Left hindlimb (tissue), 1 donor: ENCODE measurements at regions not wholly inside any gene's neighbourhood (a gene's known extent, or its start where the extent isn't known, plus 50 kb on each side); places are given as distances from the start of the nearest gene placed in this dataset.

ENCODE experiments used
- DNase-seq: peaks from one replicate; pipeline ENCODE4 v3.0.0-alpha.2; 2018

DNA sequence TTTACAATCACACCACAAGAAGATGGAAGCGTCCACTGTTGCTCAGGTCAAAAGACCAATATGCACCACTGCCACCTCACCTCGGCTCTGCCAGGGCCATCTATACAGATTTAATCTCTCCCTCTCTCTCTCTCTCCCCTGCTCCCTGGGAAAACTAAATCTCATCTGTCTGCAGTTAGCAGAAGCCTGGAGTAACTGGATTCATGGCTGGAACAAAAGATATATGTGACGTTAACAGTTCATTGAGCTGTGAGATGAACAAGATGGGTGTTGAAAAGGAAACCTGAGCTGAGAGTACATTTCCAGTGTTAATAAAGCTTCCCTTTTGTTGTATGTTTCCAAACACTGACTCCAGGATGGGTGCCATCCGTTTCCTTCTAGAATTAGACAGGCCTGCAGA, 369.7 kb downstream of the CDK5RAP2 start:
- DNase-seq = no peak

DNA sequence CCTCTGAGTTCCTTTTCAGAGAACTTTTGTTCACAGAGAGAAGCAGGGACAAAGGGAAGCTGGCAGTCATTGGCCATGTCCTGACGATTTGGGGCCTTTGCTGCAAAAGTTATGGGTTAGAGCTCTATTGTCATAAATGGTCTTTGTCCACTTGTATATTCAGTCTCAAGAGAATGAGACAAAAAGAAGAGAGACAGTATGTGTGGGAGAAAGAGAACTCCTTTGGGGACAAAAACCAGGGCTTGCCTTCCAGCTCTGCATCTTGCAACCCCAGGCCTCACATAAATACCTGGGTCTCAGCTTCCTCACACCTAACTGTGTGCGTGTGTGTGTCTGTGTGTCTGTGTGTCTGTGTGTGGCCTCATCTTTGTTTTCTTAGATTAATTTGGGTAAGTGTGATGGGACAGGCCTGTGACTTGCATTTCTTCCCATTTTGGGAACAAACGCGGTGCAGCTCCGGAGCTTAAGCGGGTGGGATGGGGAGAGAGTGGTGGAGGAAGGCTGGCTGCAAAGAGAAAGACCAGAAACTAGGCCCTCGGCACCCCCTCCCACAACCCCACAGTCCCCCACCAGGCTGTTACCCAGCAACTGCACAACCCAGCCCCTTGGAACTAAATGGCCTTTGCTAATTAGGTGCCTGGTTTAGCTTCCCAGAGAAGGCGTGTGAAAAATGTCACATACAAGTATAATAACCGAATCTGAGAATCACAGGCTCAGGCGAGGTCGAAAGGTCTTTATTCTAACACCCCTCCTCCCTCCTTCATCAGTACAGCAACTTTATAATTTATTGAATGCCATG, 376.9 kb downstream of the CDK5RAP2 start:
- DNase-seq = no peak

DNA sequence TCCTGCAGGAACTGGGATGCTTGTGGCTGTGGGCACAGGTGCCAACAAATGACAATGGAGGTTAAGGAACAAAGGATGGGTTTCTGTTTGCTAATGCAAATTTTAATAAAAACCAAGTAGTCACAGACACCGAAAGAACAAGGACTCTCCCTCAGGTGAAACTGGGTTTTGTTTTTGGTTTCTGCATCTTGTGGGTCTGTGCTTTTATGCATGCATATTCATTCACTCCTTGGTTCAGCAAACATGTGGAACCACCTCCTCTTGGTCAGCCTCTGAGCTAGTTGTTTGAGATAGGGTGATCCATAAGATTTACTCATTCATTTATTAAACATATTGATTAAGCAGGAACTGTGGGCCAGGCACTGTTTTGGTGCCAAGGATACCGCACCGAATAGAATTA, 381.9 kb downstream of the CDK5RAP2 start:
- DNase-seq = no peak

DNA sequence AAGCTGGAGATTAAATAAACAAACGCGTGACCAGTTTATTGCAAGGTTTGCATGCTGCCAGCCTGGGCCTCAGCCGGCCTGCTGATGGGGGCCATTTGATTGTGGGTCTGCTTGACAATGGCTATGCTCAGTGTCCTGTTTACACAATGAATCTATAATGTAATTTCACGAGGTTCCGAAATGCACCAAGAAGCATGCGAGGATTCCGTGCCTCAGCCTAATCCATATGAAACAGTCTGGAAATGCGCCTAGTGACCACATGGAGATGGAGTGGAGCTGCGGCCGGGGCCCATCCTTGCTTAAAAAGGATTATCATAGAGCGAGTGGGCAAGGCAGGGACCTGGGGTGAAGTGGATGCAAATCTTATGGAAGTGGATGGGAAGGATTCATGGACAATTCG, 382.4 kb downstream of the CDK5RAP2 start:
- no peak for DNase-seq

DNA sequence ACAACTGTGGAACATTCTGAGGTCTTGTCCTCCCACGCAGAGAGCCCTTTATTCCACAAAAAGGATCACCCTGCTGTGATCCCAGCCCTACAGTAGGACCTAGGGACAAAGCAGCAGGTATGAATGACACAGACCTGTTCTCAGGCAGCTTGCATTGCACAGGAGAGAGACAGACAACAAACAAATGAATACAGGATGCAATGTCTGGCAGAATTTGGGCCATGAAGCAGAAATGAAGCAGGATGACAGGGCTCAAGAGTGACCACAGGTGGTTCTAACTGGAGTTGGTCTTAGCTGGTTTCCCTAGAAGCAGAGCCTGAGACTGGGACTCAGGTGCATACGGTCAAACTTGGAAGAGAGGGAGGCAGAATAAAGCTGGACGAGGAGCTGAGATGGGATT, 388.8 kb downstream of the CDK5RAP2 start:
- DNase-seq = no peak

DNA sequence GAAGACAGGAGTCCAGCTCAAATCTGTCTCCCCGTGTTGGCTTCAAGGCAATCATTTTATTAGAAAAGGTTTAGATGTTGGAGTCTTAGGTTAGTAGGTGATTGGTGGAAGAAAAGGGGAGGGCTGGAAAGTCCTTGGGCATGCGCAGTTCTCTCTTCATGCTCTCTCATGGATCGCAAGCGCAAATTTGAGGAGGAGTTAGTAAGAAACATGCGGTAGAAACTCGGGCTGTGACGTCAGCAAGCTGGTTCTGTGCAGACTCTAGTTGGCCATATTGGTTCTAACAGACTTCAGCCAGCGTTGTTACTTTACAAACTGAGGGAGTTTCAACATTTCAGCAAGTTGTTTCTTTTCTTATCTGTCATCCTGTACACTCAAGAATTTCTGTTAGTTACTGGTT, 392.2 kb downstream of the CDK5RAP2 start:
- DNase-seq = no peak

DNA sequence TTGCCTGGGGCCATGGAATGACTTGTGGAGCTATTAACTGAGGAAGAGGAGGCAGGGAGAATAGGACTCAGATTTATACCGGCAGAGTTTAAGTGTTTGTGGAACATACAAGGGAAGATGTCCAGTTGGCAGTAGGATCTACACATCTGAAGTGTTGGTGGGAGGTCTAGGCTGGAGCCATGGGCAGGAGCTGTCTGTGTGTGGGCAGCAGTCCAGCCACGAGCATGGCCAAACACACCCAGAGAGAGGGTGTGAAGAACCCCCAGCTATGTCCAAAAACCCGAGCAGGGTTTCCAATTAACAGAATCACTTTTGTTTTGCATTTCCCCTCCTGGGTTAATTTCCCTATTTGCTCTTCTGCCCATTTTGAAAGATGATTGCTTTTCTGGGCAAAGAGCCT, 393.7 kb downstream of the CDK5RAP2 start:
- DNase-seq = no peak

DNA sequence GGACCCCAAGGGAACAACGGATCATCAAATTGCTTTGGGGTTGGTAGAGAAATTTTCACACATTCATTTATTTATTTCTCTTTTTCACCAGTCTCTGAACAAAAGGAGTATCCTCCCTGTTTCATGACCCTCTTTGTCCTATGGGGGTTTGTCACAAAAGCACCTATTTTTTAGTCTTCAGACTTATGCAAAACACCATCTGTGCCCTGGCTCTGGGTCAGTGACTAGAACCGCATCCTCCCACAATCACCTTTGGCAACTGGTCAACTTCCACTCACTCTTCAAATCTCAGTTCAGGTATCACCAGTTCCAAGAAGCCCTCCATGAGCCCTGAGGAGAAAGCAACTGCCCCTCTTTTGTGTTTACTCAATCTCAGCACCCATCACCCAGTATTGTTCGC, 395.7 kb downstream of the CDK5RAP2 start:
- no peak for DNase-seq

DNA sequence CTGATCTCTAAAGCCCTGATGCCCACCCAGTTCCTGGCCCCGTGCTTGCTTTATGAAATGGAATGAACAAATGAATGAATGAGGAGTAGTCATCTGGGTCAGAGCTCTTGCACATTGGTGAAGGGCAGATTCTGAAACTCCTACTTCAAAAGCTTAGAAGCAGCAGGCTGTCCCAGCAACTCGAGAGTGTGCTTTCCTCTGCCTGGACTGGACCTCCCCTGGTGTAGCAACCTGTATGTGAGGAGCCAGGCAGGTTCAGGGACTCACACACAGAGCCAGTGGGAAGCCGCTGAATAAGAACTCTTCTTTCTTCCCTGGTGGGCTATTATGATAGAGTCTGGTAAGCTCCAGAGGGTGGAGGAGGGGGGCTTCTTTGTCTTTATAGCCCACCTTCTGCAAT, 396.4 kb downstream of the CDK5RAP2 start:
- no peak for DNase-seq

DNA sequence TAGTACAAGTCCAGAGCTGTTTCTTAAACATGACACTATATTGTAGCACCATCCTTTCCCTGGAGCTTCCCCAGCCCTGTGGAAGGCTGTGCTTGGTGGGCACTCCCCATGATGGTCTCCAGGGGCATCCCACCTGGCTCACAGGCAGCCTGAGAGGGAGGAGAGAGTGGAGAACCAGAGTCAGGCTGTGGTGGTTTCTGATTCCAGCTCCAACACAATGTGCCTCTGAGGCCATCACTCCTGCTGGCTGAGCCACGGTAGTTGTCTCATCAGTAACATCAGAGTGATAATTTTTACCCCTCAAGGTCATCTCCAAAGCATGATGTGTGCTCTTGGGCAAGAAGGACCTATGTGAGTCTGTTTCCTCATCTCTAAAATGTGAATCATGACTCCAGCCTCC, 398.0 kb downstream of the CDK5RAP2 start:
- DNase-seq = no peak

DNA sequence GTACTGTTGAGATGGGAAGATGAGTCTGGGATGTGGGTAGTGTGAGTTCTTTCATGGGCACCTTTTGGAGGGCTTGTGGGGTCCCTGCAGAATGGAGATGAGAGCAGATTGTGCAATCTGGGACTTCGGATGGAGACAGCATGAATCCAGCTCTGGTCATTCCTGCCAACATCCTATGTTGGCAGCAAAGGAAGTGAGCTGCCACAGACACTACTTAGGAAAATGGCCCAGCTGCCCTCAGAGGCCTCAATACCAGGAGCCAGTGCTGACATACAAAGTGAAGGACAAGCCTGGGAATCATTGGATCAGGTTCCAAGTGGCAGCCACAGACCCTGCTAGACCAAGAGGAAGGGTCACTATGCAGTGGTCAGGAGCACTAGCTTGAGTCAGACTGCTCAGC, 402.8 kb downstream of the CDK5RAP2 start:
- DNase-seq = no peak

DNA sequence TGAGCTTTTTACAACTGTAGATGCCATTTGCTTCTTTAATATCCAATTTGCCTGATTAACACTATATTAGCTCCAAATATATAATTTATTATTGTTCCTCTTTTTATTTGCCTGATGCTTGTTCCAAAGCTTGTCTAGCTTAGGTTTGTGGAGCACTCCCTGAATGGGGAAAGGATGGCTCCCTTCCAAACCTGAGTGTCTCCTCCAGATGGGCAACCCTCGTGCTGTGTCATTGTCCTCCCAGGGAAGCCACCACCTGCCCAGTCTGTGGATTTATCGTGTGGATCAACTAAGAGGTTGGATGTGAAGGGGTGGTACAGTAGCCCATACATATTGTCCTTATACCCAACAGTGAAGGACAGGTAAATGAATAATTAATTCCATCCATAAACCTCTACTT, 404.9 kb downstream of the CDK5RAP2 start:
- no peak for DNase-seq

DNA sequence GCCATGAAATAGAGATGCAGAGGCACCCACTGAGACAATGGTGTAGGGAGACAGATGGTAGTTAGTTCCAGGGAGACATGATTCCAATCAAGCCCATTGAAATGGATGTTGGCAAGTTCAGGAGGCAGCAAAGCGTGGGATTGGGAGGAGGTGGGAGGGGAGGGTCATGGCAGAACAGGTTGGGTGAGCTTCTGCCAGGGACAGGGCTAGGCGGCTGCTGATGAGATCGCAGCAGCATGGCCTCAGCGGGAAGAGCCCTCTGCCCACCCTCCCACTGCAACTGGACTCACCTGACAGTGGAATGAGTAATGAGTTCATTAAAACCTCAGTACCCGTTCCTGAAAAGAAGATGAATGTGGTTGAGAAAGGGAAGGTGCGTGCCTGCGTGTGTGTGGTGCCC, 418.2 kb downstream of the CDK5RAP2 start:
- DNase-seq = no peak

DNA sequence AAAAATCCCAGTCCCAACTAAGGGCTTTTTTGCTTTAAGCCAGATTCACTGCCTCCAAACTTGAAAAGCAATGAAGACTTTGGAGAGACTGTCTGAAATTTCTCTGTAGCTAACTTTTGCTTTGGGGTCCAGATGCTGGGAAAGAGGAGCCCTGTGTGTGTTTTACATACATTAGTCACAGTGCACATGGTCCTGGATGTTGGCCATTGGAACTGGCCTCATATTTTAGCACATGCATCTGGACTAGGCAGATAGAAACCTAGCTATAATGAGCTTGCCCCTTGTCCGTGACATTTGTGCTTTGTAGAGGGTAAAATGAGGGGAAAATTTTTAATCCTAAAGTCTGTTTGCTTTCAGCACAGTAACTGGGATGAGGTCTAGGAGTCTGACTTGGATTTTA, 421.7 kb downstream of the CDK5RAP2 start:
- no peak for DNase-seq

DNA sequence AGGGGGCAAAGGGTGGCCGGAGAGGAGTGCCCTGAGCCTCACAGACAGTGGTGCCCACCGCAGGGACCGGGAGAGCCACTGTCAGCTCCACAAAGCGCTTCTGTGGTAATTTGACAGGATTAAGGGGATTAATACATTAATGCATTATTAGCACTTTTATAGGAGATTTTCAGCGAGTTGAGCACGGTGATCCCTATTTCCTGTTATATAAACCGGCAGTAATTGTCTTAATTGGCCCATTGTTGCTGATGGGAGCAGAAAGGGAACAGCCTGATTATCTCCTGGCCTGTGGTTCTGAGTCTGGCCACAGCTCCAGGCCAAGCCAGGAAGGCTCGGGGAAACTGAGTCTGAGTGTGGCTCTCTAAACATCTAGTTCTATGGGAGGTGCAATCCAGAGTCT, 423.6 kb downstream of the CDK5RAP2 start:
- DNase-seq = no peak

DNA sequence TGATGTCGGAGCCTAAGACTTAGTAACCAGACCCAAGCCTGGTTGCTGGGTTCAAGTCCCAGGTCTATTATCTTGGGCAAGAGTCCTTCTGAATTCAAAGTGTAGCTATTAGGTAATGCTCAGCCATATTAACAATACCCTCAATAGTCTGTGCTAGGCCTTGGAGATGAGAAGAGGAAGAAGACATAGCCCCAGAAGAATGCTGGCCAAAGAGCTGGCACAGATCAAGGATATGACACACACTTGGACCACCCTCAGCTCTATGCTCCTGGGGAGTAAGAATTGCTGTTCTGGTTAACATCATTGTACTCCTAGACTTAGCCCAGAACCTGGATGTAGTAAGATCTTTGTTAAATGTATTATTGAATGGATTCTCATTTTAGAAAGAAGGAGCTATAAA, 426.7 kb downstream of the CDK5RAP2 start:
- no peak for DNase-seq

DNA sequence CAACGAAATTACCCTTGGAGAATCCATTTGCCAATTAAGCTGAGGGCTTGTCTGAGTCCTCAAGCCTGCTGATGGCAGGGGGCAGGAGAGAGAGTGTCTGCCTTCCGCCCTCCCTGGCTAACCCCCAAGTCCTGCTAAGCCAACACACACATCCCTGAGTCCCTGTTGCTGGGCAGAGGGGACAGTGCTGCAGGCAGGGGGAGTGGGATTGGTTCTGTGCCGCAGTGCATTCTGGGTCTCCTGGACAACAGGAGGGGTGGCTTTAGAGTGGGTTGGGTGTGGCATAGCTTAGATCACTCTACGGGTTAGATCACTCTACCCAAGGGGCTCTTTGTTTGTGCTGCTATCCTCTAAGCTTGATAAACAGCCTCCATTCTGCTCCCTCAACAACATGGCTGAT, 427.7 kb downstream of the CDK5RAP2 start:
- peak; percentile 37 for DNase-seq

DNA sequence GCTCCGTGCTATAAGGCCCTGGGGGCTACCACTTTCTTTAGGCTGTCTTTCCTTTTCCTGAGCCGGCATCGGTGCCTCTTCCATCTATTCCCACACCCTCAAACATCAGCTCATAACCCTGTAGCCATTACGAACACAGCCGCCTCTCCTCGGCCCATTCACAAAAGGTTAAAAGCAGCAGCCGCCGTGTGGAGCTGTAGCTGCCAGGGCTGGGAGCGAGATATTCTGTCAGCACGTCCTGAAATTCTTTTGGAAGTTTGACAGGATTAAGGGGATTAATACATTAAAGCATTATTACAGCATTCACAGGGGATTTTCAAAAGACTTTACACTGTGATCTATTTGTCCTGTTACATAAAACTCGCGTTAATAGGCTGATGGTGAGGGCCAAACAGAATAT, 428.2 kb downstream of the CDK5RAP2 start:
- no peak for DNase-seq

DNA sequence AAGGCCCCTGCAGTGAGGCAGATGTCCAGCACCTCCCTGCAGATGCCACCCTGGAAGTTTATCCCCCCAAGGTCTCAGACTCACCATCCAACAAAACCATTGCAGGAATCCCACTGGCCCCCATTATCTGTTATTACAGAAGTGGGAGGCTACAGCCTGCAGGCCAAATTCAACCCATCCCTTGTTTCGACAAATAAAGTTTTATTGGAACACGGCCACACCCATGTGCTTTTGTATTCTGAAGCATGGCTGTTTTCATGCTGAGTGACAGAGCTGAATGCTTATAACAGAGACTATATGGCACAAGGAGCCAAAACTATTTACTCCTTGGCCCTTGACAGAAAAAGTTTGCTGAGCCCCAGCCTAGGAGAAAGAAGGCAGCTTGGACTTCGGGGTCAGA, 428.8 kb downstream of the CDK5RAP2 start:
- no peak for DNase-seq

DNA sequence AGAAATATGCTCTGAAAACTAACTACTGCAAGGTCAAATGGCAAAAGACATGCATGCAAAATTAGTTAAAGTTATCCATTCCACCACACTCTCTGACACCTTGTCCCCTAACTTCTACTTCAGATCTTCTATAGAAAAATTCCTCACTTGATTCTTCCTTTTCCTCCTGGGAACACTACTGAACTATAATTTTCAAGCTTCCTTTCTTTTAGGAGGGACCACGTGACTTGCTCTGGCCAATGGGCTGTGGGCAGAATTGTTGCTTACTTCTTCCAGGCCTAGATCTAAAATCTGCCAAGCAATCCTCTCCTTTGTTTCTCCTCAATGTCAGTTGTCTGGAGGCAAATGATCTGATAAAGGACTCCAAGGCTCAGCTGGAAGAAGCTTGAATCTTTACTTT, 441.0 kb downstream of the CDK5RAP2 start:
- no peak for DNase-seq

DNA sequence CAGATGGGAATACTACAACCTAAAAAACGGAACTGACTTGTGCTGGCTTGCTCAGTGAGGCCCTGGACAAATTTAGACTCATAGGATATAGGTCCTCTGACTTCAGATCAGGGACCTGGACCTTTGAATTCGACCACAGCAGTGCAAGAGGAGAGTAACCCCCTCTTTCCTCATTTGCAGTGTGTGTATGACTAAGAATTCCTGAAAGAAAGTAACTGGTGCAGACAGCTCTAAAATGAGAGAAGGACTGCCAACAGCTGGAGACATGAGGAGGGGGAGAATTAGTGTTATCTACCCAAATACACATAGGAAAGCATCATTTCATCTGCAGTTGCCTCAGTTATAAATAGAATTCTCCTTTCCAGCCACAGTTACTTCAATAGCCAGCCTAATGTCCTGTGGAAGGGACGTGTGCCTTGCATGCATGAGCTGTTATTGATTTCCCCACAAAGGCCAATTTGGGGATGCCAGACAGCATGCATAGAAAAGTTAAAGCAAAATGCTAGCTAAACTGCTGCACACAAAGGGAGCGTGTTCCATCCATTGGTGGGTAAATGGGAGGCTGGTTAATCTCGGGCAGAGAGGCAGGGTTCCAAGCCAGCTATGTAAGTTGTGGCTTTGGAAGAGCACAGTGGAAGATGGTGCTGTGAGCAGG, 442.7 kb downstream of the CDK5RAP2 start:
- DNase-seq = no peak

DNA sequence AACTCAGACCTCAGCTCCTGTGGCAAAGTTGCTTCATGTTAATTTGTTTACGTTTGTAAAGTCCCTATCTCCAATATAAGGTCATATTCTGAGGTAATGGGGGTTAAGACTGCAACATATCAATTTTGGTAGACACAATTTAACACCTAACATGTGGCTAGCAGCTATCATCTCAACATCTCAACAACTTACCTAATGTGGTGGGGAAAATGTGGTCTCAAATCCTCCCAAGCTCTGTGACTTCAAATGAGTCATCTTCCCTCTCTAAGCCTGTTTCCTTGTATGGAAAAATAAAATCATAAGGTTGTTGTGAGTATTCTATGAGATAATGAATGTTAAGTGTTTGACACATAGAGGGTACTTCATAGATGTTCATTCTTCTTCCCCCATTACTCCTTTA, 443.3 kb downstream of the CDK5RAP2 start:
- no peak for DNase-seq

DNA sequence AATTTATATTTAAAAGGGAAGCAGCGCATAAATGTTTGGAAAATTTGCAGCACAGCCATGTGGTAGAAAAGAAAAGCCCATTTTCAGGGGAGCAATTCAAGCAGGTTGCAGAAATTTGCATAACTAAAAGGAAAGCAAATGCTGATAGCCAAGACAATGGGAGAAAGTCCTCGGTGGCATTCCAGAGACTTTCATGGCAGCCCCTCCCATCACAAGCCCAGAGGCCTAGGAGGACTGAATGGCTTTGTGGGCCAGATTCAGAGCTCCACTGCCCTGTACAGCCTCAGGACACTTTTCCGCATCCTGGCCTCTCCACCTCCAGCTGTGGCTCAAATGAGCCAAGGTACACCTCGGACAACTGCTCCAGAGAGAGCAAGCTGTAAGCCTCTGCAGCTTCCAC, 462.9 kb downstream of the CDK5RAP2 start:
- no peak for DNase-seq

DNA sequence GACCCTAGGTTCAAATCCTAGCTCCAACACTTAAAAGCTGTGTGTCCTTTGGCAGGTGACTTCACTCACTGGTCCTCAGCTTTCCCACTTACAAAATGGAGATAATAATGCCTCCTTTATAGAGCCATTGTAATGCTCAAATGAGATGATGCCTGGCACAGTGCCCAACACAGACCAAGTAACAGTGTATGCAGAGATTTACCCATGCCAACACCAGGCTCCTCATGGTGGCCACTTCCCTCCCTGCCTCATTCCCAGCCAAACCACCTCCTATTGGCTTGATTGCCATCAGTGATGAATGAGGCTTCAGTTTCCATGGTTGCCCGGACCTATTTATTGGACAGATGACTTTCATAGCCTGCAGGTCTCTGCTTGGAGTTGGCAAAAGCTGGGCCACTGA, 469.4 kb downstream of the CDK5RAP2 start:
- DNase-seq = no peak

DNA sequence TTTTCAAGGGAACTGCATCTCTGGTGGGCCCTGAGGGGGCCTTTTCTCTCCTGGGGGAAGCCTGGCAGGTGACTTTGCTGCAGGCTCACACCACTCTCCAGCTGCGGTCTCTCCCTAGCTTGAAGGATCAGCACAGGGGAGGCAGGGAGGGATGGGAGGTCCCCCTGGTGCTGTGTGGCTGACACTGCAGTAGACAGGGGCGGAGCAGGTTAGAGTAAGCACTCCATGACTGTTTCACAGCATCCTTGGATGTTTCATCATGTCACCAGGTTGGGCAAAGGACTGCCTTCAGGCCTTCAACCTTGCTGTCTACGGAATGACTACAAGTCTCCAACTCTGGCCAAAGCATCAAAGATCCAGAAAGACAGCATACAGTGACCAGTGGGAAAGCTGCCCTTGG, 470.7 kb downstream of the CDK5RAP2 start:
- no peak for DNase-seq
